Fibroblast of lung (primary cell): ENCODE measurements at regions not wholly inside any gene's neighbourhood (a gene's known extent, or its start where the extent isn't known, plus 50 kb on each side); places are given as distances from the start of the nearest gene placed in this dataset.

Experiments
- EZH2 ChIP-seq: IDR thresholded peaks from 2 replicates; pipeline ENCODE4 v1.5.1; 2012; ENCODE audit warnings: low read length, control low read depth, mild to moderate bottlenecking; ENCODE audit errors: missing control alignments
- TF ChIP-seq, protein P1 (sequence below), 2 donors: IDR thresholded peaks in 1 of 2; conservative IDR thresholded peaks in 1 of 2; 1 replicate in 1 of 2; 2 replicates in 1 of 2; pipeline ENCODE4 v1.5.1; 2011 to 2012; ENCODE audit warnings: low read length in 2 of 2, control low read depth in 1 of 2, inconsistent platforms in 1 of 2, low read depth in 1 of 2, mild to moderate bottlenecking in 1 of 2

DNA sequence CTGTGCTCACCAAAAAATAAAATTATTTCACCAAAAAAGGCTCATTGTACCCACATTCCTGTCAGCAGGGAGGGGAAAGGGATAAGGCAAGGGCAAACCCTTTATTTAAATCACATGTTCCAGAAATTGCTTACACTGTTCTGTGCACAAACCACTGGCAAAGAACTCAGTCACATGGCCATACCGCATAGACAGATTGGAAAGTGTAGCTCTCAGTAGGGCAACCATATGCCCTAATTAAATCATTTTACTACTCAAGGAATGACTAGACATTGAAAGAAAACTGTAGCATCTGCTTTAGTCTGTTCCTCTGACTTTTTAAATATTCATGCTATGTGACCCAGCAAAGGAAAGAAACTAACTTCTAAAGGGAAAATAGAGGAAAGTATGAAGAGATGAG, 119.2 kb upstream of the FAM241A start:
- TF ChIP-seq EZH2: no peak
- TF ChIP-seq, protein P1, sequence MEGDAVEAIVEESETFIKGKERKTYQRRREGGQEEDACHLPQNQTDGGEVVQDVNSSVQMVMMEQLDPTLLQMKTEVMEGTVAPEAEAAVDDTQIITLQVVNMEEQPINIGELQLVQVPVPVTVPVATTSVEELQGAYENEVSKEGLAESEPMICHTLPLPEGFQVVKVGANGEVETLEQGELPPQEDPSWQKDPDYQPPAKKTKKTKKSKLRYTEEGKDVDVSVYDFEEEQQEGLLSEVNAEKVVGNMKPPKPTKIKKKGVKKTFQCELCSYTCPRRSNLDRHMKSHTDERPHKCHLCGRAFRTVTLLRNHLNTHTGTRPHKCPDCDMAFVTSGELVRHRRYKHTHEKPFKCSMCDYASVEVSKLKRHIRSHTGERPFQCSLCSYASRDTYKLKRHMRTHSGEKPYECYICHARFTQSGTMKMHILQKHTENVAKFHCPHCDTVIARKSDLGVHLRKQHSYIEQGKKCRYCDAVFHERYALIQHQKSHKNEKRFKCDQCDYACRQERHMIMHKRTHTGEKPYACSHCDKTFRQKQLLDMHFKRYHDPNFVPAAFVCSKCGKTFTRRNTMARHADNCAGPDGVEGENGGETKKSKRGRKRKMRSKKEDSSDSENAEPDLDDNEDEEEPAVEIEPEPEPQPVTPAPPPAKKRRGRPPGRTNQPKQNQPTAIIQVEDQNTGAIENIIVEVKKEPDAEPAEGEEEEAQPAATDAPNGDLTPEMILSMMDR (conservative IDR thresholded peaks at IDR 0.05 in 1 of 2, IDR thresholded peaks at IDR 0.05 in 1 of 2; ENCODE audit: low read depth in 1 of 2, low read length in 2 of 2): no peak
